T-helper 17 cell (primary cell): ENCODE measurements at regions not wholly inside any gene's neighbourhood (a gene's known extent, or its start where the extent isn't known, plus 50 kb on each side); places are given as distances from the start of the nearest gene placed in this dataset.

ENCODE experiments used
- ATAC-seq: fragments of 150-1000 bp; cut with Tn5 transposase; 2 replicates; pipeline ENCODE4 v1.10.0; 2021; ENCODE audit warnings: mild to moderate bottlenecking, moderate library complexity
- DNase-seq, 3 donors: peaks; one replicate each; pipeline versions ENCODE4 v3.0.0 to v3.0.0-alpha.2; 2020 to 2021
- H3K9me3 ChIP-seq: one replicate; pipeline ENCODE4 v1.7.0; 2013; ENCODE audit warnings: low read length, mild to moderate bottlenecking; ENCODE audit not compliant: control insufficient read depth, poor library complexity, severe bottlenecking
- H3K27ac Mint-ChIP-seq: one replicate; pipeline ENCODE4 v1.8.0; 2022; ENCODE audit warnings: mild to moderate bottlenecking, moderate library complexity, mixed read lengths
- H3K27me3 Mint-ChIP-seq: one replicate; pipeline ENCODE4 v1.8.0; 2022; ENCODE audit warnings: mixed read lengths
- H3K36me3 Mint-ChIP-seq: one replicate; pipeline ENCODE4 v1.8.0; 2022; ENCODE audit warnings: low read depth, mixed read lengths
- H3K4me1 Mint-ChIP-seq: one replicate; pipeline ENCODE4 v1.8.0; 2022; ENCODE audit warnings: mild to moderate bottlenecking, mixed read lengths
- H3K4me3 Mint-ChIP-seq: one replicate; pipeline ENCODE4 v1.8.0; 2022; ENCODE audit warnings: mild to moderate bottlenecking, moderate library complexity, mixed read lengths

- Mint-ChIP-seq H3K27me3 (peaks cover 9% of the 10 kb centered on the region), H3K4me1 (peaks cover 3% of the 10 kb centered on the region), H3K4me3 (no peak overlapping the region), H3K36me3 (no peaks in the 10 kb centered on the region), H3K27ac (no peak overlapping the region)
- no peaks in the 10 kb centered on the region for H3K9me3 ChIP-seq
- ATAC-seq (no peak), DNase-seq (no peak)
Observed at GRCh38 chr3:104831071-104831470, 535.6 kb upstream of the ALCAM start.

- Mint-ChIP-seq H3K4me3 (no peak overlapping the region), H3K27me3 (peaks cover 11% of the 10 kb centered on the region), H3K27ac (no peak overlapping the region), H3K4me1 (peaks cover 3% of the 10 kb centered on the region), H3K36me3 (no peaks in the 10 kb centered on the region)
- H3K9me3 ChIP-seq: no peaks in the 10 kb centered on the region
- DNase-seq (no peak), ATAC-seq (no peak)
Observed at GRCh38 chr3:104832530-104832929, 534.2 kb upstream of the ALCAM start.

- Mint-ChIP-seq H3K27me3 (peaks cover 11% of the 10 kb centered on the region), H3K4me1 (peaks cover 3% of the 10 kb centered on the region)
- H3K9me3 ChIP-seq: no peaks in the 10 kb centered on the region
Observed at GRCh38 chr3:104835376-104835775, 531.3 kb upstream of the ALCAM start.

GRCh38 chr3:104846270-104846669 is 520.4 kb upstream of the ALCAM start:
- H3K27ac Mint-ChIP-seq: no peak overlapping the region
- H3K4me3 Mint-ChIP-seq: no peak overlapping the region
- H3K36me3 Mint-ChIP-seq: no peaks in the 10 kb centered on the region
- H3K9me3 ChIP-seq: no peaks in the 10 kb centered on the region
- DNase-seq (no peak), ATAC-seq (no peak)
- H3K27me3 Mint-ChIP-seq: no peaks in the 10 kb centered on the region
- no peaks in the 10 kb centered on the region for H3K4me1 Mint-ChIP-seq

More at GRCh38 chr3:104835376-104835775, 531.3 kb upstream of the ALCAM start:
- H3K27ac Mint-ChIP-seq: no peak overlapping the region
- ATAC-seq: no peak
- no peak for DNase-seq
- H3K4me3 Mint-ChIP-seq: no peak overlapping the region
- no peaks in the 10 kb centered on the region for H3K36me3 Mint-ChIP-seq

- H3K4me1 Mint-ChIP-seq: no peaks in the 10 kb centered on the region
- no peaks in the 10 kb centered on the region for H3K36me3 Mint-ChIP-seq
- no peak overlapping the region for H3K4me3 Mint-ChIP-seq
- ATAC-seq (no peak), DNase-seq (no peak)
- no peaks in the 10 kb centered on the region for H3K9me3 ChIP-seq
- peaks cover 4% of the 10 kb centered on the region for H3K27me3 Mint-ChIP-seq
- no peak overlapping the region for H3K27ac Mint-ChIP-seq
Observed at GRCh38 chr3:104849070-104849469, 517.6 kb upstream of the ALCAM start.

GRCh38 chr3:104854468-104854867 is 512.2 kb upstream of the ALCAM start:
- peaks cover 4% of the 10 kb centered on the region for H3K27me3 Mint-ChIP-seq
- no peaks in the 10 kb centered on the region for H3K9me3 ChIP-seq
- H3K4me1 Mint-ChIP-seq: no peaks in the 10 kb centered on the region

GRCh38 chr3:104855702-104856101 is 511.0 kb upstream of the ALCAM start:
- H3K9me3 ChIP-seq: no peaks in the 10 kb centered on the region
- Mint-ChIP-seq H3K4me1 (no peaks in the 10 kb centered on the region), H3K4me3 (no peak overlapping the region), H3K27me3 (peaks cover 4% of the 10 kb centered on the region), H3K36me3 (no peaks in the 10 kb centered on the region), H3K27ac (no peak overlapping the region)
- DNase-seq (no peak), ATAC-seq (no peak)

More at GRCh38 chr3:104854468-104854867, 512.2 kb upstream of the ALCAM start:
- ATAC-seq (no peak), DNase-seq (no peak)
- H3K4me3 Mint-ChIP-seq: no peak overlapping the region
- no peak overlapping the region for H3K27ac Mint-ChIP-seq
- no peaks in the 10 kb centered on the region for H3K36me3 Mint-ChIP-seq

GRCh38 chr3:104856741-104857140 is 510.0 kb upstream of the ALCAM start:
- Mint-ChIP-seq H3K27me3 (peaks cover 4% of the 10 kb centered on the region), H3K27ac (no peak overlapping the region), H3K4me1 (no peaks in the 10 kb centered on the region), H3K4me3 (no peak overlapping the region), H3K36me3 (no peaks in the 10 kb centered on the region)
- DNase-seq: no peak
- ATAC-seq: no peak
- H3K9me3 ChIP-seq: no peaks in the 10 kb centered on the region

- H3K9me3 ChIP-seq: no peaks in the 10 kb centered on the region
- no peak for ATAC-seq
- H3K4me3 Mint-ChIP-seq: no peak overlapping the region
- DNase-seq: no peak
- H3K4me1 Mint-ChIP-seq: no peaks in the 10 kb centered on the region
- peaks cover 8% of the 10 kb centered on the region for H3K27me3 Mint-ChIP-seq
- H3K27ac Mint-ChIP-seq: no peak overlapping the region
- no peaks in the 10 kb centered on the region for H3K36me3 Mint-ChIP-seq
Observed at GRCh38 chr3:104868291-104868690, 498.4 kb upstream of the ALCAM start.

- Mint-ChIP-seq H3K36me3 (no peaks in the 10 kb centered on the region), H3K4me1 (no peaks in the 10 kb centered on the region), H3K27me3 (peaks cover 8% of the 10 kb centered on the region), H3K4me3 (no peak overlapping the region), H3K27ac (no peak overlapping the region)
- no peak for DNase-seq
- H3K9me3 ChIP-seq: no peaks in the 10 kb centered on the region
- no peak for ATAC-seq
Observed at GRCh38 chr3:104870276-104870675, 496.4 kb upstream of the ALCAM start.

- no peak overlapping the region for H3K4me3 Mint-ChIP-seq
- no peaks in the 10 kb centered on the region for H3K36me3 Mint-ChIP-seq
- ATAC-seq (no peak), DNase-seq (no peak)
- H3K27me3 Mint-ChIP-seq: peaks cover 8% of the 10 kb centered on the region
- H3K27ac Mint-ChIP-seq: no peak overlapping the region
- H3K4me1 Mint-ChIP-seq: no peaks in the 10 kb centered on the region
- H3K9me3 ChIP-seq: no peaks in the 10 kb centered on the region
Observed at GRCh38 chr3:104873331-104873730, 493.4 kb upstream of the ALCAM start.

GRCh38 chr3:104878395-104878794 is 488.3 kb upstream of the ALCAM start:
- Mint-ChIP-seq H3K4me3 (no peak overlapping the region), H3K27ac (no peak overlapping the region)

GRCh38 chr3:104879919-104880318 is 486.8 kb upstream of the ALCAM start:
- Mint-ChIP-seq H3K36me3 (no peaks in the 10 kb centered on the region), H3K27me3 (peaks cover 5% of the 10 kb centered on the region), H3K27ac (no peak overlapping the region), H3K4me1 (peaks cover 2% of the 10 kb centered on the region), H3K4me3 (no peak overlapping the region)
- no peak for ATAC-seq
- DNase-seq: no peak
- H3K9me3 ChIP-seq: no peaks in the 10 kb centered on the region

More at GRCh38 chr3:104878395-104878794, 488.3 kb upstream of the ALCAM start:
- no peaks in the 10 kb centered on the region for H3K36me3 Mint-ChIP-seq
- H3K9me3 ChIP-seq: no peaks in the 10 kb centered on the region
- H3K27me3 Mint-ChIP-seq: peaks cover 5% of the 10 kb centered on the region
- no peak for ATAC-seq
- DNase-seq: no peak
- peaks cover 2% of the 10 kb centered on the region for H3K4me1 Mint-ChIP-seq

GRCh38 chr3:104885214-104885814 is 481.4 kb upstream of the ALCAM start:
- Mint-ChIP-seq H3K27me3 (no peaks in the 10 kb centered on the region), H3K36me3 (no peaks in the 10 kb centered on the region), H3K27ac (no peak overlapping the region), H3K4me1 (no peaks in the 10 kb centered on the region), H3K4me3 (no peak overlapping the region)
- ATAC-seq (no peak), DNase-seq (no peak)
- H3K9me3 ChIP-seq: no peaks in the 10 kb centered on the region
